HG03025 (cell line): ENCODE measurements at regions not wholly inside any gene's neighbourhood (a gene's known extent, or its start where the extent isn't known, plus 50 kb on each side); places are given as distances from the start of the nearest gene placed in this dataset.
"Not testable (repeated sequence)": the region's sequence is repeated elsewhere in the genome, so short reads cannot be mapped to it uniquely, and the experiment has no call there.

ENCODE experiments used
- ATAC-seq: cut with Tn5 transposase; IDR thresholded peaks from one replicate; pipeline ENCODE4 v1.9.1; 2021; ENCODE audit warnings: mild to moderate bottlenecking, moderate library complexity; ENCODE audit not compliant: unreplicated experiment, low FRiP score

- ATAC-seq: no peak
Observed at GRCh38 chr2:107530046-107530445, 296.6 kb upstream of the RGPD4 start.

- no peak for ATAC-seq
Observed at GRCh38 chr2:107534926-107535325, 291.8 kb upstream of the RGPD4 start.

DNA sequence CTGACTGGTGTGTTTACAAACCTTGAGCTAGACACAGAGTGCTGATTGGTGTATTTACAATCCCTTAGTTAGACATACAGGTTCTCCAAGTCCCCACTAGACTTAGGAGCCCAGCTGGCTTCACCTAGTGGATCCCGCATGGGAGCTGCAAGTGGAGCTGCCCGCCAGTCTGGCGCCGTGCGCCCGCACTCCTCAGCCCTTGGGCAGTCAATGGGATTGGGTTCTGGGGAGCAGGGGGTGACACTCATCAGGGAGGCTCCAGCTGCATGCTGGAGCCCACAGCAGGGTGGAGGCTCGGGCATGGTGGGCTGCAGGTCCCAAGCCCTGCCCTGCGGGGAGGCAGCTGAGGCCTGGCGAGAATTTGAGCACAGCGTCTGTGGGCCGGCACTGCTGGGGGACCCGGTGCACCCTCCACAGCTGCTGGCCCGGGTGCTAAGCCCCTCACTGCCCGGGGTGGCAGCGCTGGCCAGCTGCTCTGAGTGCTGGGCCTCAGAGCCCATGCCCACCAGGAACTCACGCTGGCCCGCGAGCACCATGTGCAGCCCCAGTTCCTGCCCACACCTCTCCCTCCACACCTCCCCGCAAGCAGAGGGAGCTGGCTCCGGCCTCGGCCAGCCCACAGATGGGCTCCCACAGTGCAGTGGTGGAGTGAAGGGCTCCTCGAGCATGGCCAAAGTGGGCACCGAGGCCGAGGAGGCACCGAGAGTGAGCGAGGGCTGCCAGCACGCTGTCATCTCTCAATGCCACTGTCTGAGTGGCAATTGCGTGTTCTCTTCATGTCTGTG is 290.6 kb upstream of the RGPD4 start:
- ATAC-seq: not testable (repeated sequence)

- ATAC-seq: no peak
Observed at GRCh38 chr2:107542314-107542740, 284.4 kb upstream of the RGPD4 start.

- ATAC-seq: no peak
Observed at GRCh38 chr2:107543793-107544192, 282.9 kb upstream of the RGPD4 start.

DNA sequence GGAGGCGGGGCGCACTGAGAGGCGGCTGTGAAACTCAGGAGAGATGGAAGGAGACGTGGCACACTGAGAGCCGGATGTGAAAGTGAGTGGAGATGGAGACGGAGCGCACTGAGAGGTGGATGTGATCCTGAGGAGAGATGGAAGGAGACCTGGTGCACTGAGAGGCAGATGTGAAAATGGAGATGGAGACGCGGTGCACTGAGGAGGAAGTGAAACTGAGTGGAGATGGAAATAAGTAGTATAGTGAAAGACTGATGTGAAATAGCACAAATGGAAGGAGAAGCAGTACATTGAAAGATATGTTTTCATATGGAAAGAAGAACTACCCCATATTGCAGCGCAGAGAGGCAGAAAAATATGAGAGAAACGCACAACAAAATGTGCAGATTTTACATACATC is 281.6 kb upstream of the RGPD4 start:
- no peak for ATAC-seq

DNA sequence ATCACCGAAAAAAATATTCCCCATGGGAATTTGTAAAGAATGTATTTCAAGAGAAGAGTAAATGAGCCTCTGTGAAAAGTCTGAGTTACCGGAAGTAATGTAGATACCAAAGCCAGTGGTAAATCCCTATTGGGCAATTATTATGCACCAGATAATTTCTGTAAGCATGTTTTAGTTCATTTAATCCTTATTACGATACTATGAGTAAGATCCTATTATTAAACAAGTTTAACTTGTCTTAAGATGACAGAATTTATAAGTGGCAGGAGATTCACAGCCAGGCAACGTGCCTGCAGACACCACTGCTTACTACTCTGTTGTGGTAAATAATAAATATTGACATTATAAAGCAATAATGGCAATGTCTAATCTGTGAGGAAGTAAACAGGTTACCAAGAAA is 280.8 kb upstream of the RGPD4 start:
- no peak for ATAC-seq

DNA sequence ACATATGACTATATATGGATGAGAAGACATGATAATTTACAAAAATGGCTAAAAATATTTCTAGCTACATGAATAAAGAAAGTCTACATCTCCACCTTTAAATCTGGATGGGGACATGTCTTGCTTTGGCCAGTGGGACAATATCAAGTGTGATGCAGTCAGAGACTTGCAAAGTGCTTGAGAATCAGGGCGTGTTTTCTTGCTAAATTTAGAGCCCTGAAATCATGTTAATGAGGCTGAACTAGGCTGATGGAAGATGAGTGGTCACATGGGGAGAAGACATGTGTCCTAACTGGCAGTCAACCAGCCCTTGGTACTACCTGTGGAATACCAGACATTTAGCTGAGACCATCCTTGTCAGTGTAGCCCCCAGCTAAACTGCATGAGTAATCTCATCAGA is 278.5 kb upstream of the RGPD4 start:
- no peak for ATAC-seq

- no peak for ATAC-seq
Observed at GRCh38 chr2:107553046-107553445, 273.6 kb upstream of the RGPD4 start.

DNA sequence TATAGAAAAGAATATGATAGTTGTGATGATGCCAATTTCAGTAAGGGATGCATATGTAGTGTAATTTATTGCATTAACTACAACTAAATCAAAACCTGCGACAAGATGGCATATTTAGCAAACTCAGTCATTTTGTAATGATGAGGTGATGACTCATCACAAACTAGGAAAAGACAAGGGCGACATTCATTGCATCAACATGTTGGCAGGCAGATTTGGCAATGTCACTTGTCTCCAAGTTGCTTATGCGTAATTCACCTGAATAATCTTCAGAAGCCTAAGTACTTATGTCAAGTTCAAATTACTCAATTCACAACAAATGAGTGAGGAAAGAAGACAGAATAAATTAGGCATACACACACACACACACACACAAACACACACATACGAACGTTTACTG is 273.2 kb upstream of the RGPD4 start:
- no peak for ATAC-seq

- ATAC-seq: no peak
Observed at GRCh38 chr2:107556038-107556627, 270.6 kb upstream of the RGPD4 start.

GRCh38 chr2:107558295-107558694 is 268.4 kb upstream of the RGPD4 start:
- no peak for ATAC-seq

DNA sequence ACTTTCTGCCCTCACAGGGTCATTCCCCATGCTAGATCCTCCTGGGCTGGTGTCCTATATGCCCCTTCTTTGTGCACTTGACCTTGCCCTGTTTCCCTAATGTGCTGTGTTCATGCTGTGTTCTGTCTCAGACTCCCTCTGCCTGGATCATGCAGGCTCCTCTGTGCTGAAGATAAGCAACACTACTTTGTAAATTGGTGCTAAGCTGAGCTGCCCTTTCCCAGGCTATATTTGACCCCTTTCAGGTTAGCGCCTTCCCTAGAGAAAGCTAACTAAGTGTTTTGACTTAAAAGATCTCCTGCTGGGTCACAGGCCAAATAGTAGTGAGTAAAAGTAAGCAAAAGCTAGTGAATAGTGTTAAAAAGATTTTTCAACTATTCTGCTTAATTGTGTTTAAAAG is 257.2 kb upstream of the RGPD4 start:
- no peak for ATAC-seq

DNA sequence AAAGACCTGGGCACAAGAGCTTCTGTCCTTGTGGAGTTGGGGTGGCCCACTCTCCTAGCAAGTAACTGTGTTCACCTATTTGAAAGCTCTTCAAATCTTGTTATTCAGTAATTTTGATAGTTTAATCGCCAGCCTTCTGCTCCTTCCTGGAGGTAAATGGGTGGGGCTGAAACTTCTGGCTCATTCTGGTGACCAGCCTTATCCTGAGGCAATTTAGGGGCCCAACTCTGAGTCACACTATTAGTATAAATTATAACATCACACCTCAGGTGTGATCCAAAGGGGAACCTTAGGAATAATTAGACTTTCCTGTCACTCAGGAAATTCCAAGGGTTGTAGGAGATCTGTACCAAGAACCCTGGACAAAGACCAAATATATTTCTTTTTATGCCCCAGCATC is 255.8 kb upstream of the RGPD4 start:
- no peak for ATAC-seq

DNA sequence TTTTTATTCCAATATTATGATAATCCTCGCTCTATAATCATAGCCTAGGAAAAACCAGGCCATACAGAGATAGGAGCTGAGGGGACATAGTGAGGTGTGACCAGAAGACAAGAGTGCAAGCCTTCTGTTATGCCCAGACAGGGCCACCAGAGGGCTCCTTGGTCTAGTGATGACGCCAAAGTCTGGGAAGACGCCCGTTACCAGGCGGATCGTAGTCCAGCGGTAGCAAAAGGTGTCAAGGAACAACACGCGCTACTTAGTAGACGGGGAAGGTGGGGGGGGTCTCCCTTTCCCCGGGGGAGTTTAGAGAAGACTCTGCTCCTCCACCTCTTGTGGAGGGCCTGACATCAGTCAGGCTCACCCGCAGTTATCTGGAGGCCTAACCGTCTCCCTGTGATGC is 253.8 kb upstream of the RGPD4 start:
- ATAC-seq: not testable (repeated sequence)

DNA sequence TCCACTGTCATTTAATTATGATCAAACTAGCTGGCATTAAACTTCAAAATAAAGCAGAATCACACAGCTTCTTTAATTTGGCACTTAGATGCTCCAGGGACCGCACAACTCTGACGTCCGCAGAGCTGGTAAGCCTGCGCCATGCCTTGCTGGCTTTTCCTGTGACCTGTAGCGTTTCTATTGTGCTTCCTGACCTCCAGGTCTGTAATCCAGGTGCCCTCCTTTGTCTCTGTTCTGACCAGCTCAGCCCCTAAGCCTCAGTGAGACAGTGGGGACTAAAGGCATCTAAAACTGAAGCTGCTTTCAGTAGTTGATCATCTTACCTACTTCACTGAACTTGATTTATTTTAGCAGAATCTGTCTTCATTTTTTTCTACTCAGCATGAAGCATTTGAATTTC is 249.7 kb upstream of the RGPD4 start:
- ATAC-seq: no peak

- ATAC-seq: no peak
Observed at GRCh38 chr2:107582487-107582886, 244.2 kb upstream of the RGPD4 start.

GRCh38 chr2:107584577-107584976 is 242.1 kb upstream of the RGPD4 start:
- ATAC-seq: no peak

DNA sequence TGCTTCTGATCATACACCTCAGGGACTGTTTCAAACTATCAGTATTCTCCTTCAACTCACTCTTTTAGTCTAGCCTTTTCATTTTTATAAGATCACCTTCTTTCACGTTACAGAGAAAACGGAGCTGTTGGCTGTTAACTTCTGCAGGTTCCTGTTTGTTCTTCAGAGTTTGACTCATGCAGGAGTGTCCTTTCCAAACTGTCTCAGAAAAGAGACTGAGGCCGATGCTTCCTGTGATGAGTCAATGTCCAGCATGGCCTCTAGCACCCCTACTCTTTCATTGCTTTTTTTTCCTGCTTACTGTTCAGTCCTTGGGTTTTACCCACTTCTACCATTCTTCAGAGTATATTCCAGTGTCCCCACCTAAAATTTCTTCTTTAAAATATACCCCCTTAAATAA is 240.8 kb upstream of the RGPD4 start:
- ATAC-seq: no peak

DNA sequence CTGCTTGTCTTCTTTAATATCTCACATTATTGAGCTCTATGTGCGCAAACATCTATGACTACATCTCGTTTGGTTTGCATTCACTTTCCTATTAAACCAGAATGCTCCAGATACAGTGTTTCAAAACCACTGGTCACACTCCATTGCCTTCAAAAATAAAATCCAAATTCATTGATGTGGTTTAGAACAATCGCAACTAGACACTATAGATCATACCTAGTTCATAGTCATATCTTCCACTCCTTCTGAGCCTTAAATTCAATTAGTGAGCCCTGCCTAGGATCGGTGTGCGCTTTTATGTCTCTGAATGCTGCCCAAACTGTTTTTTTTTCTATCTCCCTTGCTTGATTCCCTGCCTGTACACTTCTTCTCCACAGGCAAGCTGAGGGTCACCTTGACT is 238.5 kb upstream of the RGPD4 start:
- no peak for ATAC-seq

DNA sequence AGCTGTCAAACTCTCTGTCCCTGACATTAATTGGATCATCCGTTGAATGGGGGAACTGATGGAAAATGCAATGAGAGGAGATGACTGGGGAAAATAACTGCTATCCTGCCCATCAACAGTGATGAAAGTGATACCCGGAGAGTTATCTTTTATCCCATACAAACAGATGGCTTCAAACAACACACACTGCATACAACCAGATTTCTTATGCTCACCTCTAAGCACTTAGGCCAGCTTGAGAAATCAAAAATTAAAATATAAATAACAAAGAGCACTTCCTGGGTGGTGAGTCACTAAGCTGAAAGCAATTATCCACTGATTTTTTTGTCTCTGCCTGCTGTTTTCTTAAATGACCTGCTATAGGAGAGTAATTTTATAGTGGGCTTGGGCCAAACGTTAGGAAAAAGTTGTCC is 237.6 kb upstream of the RGPD4 start:
- ATAC-seq: no peak

DNA sequence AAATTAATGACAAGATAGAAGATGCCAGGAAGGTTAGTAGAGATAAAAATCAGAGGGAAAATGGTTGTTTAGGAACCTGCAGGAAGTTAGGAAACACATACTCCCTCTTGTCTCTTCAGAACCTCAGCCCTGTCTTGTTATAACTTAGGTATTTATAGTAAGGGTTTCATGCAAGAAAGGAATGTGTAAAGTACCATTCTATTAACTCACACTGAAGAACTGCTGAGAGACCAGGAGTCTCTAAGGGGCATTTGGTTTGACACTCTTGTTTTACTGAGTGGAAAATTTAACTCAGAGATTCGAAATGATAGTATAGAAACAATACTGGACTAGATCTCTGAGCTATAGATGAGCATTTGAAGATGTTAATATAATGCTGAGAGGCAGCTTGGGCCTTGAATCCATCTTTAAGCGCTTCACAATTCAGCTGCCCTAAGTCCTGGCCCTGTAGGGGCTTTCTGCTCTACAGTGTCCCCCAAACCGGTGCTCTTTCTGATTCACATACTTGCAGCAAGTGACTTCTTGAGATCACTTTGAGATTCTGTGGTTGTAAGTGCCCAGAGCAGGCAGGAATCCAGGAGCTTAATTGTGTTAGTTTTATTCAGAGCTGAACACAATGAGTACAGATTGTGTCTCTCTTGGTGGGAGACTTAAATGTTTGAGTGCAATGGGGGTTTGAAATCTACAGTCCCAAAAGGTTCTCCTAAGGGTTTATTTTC is 235.0 kb upstream of the RGPD4 start:
- no peak for ATAC-seq
